GM12874 (cell line): ENCODE measurements at regions not wholly inside any gene's neighbourhood (a gene's known extent, or its start where the extent isn't known, plus 50 kb on each side); places are given as distances from the start of the nearest gene placed in this dataset.

Experiments used
- TF ChIP-seq, protein P1 (sequence below): IDR thresholded peaks from 2 replicates; pipeline ENCODE4 v1.5.1; 2011; ENCODE audit warnings: low read depth, mild to moderate bottlenecking, control low read depth, low read length, moderate library complexity; ENCODE audit not compliant: insufficient read depth

DNA sequence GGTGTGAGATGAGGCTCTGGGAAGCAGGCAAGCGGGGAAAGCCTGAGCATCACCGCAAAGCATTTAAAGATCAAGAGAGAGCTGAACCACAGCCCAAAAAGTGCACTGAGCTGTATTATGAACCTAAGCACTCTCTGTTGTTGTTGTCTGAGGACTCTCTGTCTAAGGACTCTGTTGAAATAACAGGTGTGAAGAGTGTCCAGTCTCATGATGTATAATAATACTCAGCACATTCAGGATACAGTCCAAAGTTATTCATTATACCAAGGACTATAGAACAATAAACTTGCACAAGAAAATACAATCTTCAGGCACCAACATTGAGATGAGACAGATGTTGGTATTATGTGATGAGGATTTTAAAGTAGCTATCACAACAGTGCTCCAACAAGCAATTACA is 71.8 kb upstream of the CTSV start:
- TF ChIP-seq, protein P1, sequence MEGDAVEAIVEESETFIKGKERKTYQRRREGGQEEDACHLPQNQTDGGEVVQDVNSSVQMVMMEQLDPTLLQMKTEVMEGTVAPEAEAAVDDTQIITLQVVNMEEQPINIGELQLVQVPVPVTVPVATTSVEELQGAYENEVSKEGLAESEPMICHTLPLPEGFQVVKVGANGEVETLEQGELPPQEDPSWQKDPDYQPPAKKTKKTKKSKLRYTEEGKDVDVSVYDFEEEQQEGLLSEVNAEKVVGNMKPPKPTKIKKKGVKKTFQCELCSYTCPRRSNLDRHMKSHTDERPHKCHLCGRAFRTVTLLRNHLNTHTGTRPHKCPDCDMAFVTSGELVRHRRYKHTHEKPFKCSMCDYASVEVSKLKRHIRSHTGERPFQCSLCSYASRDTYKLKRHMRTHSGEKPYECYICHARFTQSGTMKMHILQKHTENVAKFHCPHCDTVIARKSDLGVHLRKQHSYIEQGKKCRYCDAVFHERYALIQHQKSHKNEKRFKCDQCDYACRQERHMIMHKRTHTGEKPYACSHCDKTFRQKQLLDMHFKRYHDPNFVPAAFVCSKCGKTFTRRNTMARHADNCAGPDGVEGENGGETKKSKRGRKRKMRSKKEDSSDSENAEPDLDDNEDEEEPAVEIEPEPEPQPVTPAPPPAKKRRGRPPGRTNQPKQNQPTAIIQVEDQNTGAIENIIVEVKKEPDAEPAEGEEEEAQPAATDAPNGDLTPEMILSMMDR, result no peak

DNA sequence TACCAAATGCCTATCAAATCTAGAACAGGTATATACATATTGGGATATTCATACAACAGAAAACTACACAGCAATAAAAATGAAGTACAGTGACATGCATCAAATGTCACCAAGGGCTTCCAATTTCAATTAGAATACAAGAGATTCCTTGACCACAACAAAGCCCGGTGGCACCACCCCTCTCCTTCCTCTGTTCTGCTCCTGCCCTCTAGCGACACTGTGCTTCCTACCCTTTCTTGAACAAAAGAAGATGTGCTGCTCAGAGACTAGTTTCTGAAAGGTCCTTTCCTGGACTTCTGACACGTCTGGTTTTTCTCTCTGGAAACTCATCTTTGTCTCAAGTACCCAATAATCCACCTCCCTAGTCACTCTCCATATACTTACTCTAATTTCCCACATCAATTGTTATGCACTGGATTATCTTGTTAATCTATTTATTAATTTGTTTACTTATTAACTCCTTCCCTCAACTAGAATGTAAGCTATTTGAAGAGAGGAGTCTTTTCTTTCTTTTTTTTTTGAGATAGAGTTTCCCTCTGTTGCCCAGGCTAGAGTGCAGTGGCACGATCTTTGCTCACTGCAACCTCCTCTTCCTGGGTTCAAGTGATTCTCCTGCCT is 70.4 kb upstream of the CTSV start:
- TF ChIP-seq, protein P1, result peak; percentile 59

DNA sequence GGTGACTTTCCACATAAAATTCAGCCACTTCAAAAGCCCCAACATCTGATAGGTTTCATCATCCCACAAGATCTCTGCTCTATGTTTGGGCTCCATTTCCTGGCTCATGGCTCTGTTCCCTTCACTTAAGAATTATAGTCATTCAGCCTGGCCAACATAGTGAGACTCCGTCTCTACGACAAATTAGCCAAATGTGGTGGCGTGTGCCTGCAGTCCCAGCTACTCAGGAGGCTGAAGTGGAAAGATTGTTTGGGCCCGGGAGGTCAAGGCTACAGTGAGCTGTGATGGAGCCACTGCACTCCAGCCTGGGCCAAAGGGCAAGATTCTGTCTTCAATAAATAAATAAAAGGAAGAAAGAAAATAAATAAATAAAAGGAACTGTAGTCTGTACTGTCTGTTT is 57.9 kb upstream of the CTSV start:
- TF ChIP-seq, protein P1, result no peak
